Sigmoid colon (tissue), 6 donors: ENCODE measurements at regions not wholly inside any gene's neighbourhood (a gene's known extent, or its start where the extent isn't known, plus 50 kb on each side); places are given as distances from the start of the nearest gene placed in this dataset.
"Not testable (repeated sequence)": the region's sequence is repeated elsewhere in the genome, so short reads cannot be mapped to it uniquely, and the experiment has no call there.

Experiments
- DNase-seq: peaks from one replicate; pipeline ENCODE4 v3.0.0-alpha.2; 2019
- H3K27ac ChIP-seq, 4 donors: fragments of 200-600 bp; sonication (generic); one replicate each; pipeline ENCODE4 v1.5.1; 2016 to 2019; ENCODE audit warnings: mild to moderate bottlenecking in 1 of 4
- H3K27me3 ChIP-seq, 3 donors: fragments of 200-600 bp; sonication (generic); one replicate each; pipeline ENCODE4 v1.5.1; 2019; ENCODE audit warnings: mild to moderate bottlenecking in 1 of 3
- H3K36me3 ChIP-seq, 4 donors: fragments of 200-600 bp; sonication (generic); one replicate each; pipeline ENCODE4 v1.5.1; 2016 to 2019
- H3K4me1 ChIP-seq, 4 donors: fragments of 200-600 bp; sonication (generic); one replicate each; pipeline ENCODE4 v1.5.1; 2017 to 2019
- H3K4me3 ChIP-seq, 4 donors: fragments of 200-600 bp; sonication (generic); one replicate each; pipeline ENCODE4 v1.5.1; 2017 to 2019; ENCODE audit warnings: mild to moderate bottlenecking in 2 of 4, moderate library complexity in 1 of 4
- H3K9me3 ChIP-seq, 4 donors: fragments of 200-600 bp in 3 of 4; sonication (generic) in 3 of 4; one replicate each; pipeline versions ENCODE4 v1.5.1 to v1.6.1; 2013 to 2019
- EP300 ChIP-seq, 4 donors: sonication (generic); formaldehyde crosslinking; IDR thresholded peaks; one replicate each; pipeline ENCODE4 v1.6.1; 2017; ENCODE audit warnings: antibody characterized with exemption in 4 of 4
- POLR2A ChIP-seq, 2 donors: fragments of 450-650 bp; IDR thresholded peaks; one replicate each; pipeline ENCODE4 v1.6.1; 2016; ENCODE audit warnings: antibody characterized with exemption in 2 of 2, mild to moderate bottlenecking in 2 of 2, moderate library complexity in 2 of 2
- POLR2AphosphoS5 ChIP-seq, 4 donors: sonication (generic); formaldehyde crosslinking; IDR thresholded peaks; one replicate each; pipeline ENCODE4 v1.6.1; 2017; ENCODE audit warnings: antibody characterized with exemption in 4 of 4
- WGBS, 2 donors: extraction: QIAGEN DNeasy Blood & Tissue Kit; methylation state at CpG; one replicate each; pipeline ENCODE4 v1.1.7; 2013; 5-methylcytosine and 5-hydroxymethylcytosine counted together
- intact Hi-C: fragments of 100-400 bp; cut with DNase I; formaldehyde crosslinking; loops from one replicate; pipeline ENCODE4 v1.15.1; 2023
- TF ChIP-seq, protein P1 (sequence below), 4 experiments: fragments of 450-650 bp in 3 of 4; fragments of 200-600 bp in 1 of 4; IDR thresholded peaks; one replicate each; pipeline ENCODE4 v1.5.1; 2016 to 2019; ENCODE audit warnings: antibody characterized with exemption in 4 of 4, mild to moderate bottlenecking in 3 of 4, moderate library complexity in 2 of 4
- donor health status: healthy with polysubstance abuse.
- donor health status: healthy.

DNA sequence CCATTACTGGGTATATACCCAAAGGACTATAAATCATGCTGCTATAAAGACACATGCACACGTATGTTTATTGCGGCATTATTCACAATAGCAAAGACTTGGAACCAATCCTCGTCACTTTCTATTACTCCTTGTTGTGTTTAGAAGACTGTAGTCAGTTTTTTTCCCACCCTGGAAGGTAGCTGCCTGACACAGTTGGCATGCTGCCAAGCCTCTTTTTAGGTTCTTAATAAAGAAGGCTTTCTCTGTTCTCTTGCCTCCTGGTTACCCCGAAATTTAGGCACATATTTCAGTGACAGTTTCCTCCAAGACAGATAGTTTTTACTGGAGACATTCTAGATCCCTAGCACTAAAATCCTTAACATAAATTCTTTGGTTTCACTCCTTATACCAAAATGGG is 205.4 kb upstream of the PCSK5 start:
- TF ChIP-seq EP300 (IDR thresholded peaks at IDR 0.05) = no peak
- no peak for TF ChIP-seq POLR2AphosphoS5 (IDR thresholded peaks at IDR 0.05)
- TF ChIP-seq, protein P1, sequence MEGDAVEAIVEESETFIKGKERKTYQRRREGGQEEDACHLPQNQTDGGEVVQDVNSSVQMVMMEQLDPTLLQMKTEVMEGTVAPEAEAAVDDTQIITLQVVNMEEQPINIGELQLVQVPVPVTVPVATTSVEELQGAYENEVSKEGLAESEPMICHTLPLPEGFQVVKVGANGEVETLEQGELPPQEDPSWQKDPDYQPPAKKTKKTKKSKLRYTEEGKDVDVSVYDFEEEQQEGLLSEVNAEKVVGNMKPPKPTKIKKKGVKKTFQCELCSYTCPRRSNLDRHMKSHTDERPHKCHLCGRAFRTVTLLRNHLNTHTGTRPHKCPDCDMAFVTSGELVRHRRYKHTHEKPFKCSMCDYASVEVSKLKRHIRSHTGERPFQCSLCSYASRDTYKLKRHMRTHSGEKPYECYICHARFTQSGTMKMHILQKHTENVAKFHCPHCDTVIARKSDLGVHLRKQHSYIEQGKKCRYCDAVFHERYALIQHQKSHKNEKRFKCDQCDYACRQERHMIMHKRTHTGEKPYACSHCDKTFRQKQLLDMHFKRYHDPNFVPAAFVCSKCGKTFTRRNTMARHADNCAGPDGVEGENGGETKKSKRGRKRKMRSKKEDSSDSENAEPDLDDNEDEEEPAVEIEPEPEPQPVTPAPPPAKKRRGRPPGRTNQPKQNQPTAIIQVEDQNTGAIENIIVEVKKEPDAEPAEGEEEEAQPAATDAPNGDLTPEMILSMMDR (IDR thresholded peaks at IDR 0.05) = no peak
- TF ChIP-seq POLR2A (IDR thresholded peaks at IDR 0.05) = no peak
- H3K4me3 ChIP-seq = no peak overlapping the region
- no peaks in the 10 kb centered on the region for H3K4me1 ChIP-seq
- no peak overlapping the region for H3K27ac ChIP-seq
- WGBS, 2 donors = 23 to 59% methylated on average over 4 of the region's 4 CpGs
- intact Hi-C loops = no loop called here
- no peak for DNase-seq
- no peaks in the 10 kb centered on the region for H3K9me3 ChIP-seq
- no peaks in the 10 kb centered on the region for H3K27me3 ChIP-seq
- no peaks in the 10 kb centered on the region for H3K36me3 ChIP-seq

DNA sequence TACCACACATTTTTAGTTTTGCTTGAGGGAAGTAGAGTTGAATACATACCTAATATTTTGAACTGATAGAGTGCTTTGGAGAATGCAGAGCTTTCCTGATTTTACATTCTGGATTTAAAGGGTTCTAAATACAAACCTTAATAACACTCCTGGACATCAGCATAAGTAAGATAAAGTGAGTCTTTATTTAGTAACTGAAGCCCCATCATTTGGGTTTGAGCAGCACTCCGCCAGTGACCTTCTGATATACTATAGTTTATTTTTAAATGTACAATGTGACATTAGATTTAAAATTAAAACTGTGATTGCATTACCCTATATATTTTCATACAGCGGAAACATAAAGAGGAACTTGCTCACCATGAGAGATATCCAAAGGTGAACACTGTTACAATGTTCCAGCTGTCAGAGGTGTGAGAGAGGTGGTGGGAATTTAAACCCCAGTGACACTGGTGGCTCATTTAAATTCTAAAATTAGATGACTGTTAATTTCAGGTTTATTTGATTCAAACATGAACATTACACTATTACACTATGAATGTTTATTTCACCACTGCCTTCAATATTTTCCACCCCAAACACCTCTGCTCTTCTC is 203.0 kb upstream of the PCSK5 start:
- intact Hi-C loops = no loop called here
- WGBS, 2 donors = 62 to 85% methylated on average over 2 of the region's 2 CpGs
- no peaks in the 10 kb centered on the region for H3K4me1 ChIP-seq

DNA sequence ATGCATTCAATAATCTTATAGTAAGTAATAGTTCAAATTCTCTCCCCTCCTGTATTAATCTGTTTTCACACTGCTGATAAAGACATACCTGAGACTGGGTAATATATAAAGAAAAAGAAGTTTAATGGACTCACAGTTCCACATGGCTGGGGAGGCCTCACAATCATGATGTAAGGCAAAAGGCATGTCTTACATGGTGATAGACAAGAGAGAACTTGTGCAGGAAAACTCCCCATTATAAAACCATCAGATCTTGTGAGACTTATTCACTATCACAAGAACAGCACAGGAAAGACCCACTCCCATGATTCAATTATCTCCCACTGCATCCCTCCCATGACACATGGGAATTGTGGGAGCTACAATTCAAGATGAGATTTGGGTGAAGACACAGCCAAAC is 199.9 kb upstream of the PCSK5 start:
- intact Hi-C loops, H3K36me3 ChIP-seq, H3K4me3 ChIP-seq, H3K9me3 ChIP-seq, DNase-seq, H3K27ac ChIP-seq, H3K27me3 ChIP-seq, H3K4me1 ChIP-seq: not testable (repeated sequence)

More for the DNA sequence above, 203.0 kb upstream of the PCSK5 start:
- no peaks in the 10 kb centered on the region for H3K36me3 ChIP-seq
- no peaks in the 10 kb centered on the region for H3K27me3 ChIP-seq
- no peak for DNase-seq
- no peak overlapping the region for H3K27ac ChIP-seq
- no peaks in the 10 kb centered on the region for H3K9me3 ChIP-seq
- H3K4me3 ChIP-seq = no peak overlapping the region
- TF ChIP-seq, protein P1 (IDR thresholded peaks at IDR 0.05) = no peak
- TF ChIP-seq EP300 (IDR thresholded peaks at IDR 0.05) = no peak
- TF ChIP-seq POLR2A (IDR thresholded peaks at IDR 0.05) = no peak
- no peak for TF ChIP-seq POLR2AphosphoS5 (IDR thresholded peaks at IDR 0.05)

DNA sequence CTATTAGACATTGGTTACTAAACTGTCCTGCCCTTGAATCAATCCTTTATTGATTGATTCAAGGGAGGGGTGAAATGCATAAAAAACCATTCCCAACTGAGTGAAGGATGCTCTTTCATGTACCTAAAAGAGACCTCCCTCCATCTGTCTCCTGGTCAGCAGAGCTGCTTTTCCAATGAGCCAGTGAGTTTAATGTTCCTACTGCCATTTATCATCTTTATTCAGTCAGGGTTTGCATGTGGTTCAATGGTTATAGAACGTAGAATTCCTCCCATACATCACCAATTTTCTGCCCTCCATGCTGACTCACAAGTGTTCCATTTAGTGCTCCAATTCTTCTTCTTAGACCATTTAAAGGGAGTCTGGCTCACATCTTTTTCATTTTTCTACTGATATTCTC is 199.1 kb upstream of the PCSK5 start:
- H3K4me1 ChIP-seq = no peaks in the 10 kb centered on the region
- intact Hi-C loops = no loop called here
- no peaks in the 10 kb centered on the region for H3K9me3 ChIP-seq
- H3K4me3 ChIP-seq = no peak overlapping the region
- no peaks in the 10 kb centered on the region for H3K36me3 ChIP-seq
- DNase-seq = no peak
- H3K27me3 ChIP-seq = no peaks in the 10 kb centered on the region
- 97 to 100% methylated on average over 1 of the region's 1 CpG for WGBS, 2 donors
- H3K27ac ChIP-seq = no peak overlapping the region
- no peak for TF ChIP-seq POLR2A (IDR thresholded peaks at IDR 0.05)
- TF ChIP-seq, protein P1 (IDR thresholded peaks at IDR 0.05) = no peak
- TF ChIP-seq EP300 (IDR thresholded peaks at IDR 0.05) = no peak
- TF ChIP-seq POLR2AphosphoS5 (IDR thresholded peaks at IDR 0.05) = no peak

DNA sequence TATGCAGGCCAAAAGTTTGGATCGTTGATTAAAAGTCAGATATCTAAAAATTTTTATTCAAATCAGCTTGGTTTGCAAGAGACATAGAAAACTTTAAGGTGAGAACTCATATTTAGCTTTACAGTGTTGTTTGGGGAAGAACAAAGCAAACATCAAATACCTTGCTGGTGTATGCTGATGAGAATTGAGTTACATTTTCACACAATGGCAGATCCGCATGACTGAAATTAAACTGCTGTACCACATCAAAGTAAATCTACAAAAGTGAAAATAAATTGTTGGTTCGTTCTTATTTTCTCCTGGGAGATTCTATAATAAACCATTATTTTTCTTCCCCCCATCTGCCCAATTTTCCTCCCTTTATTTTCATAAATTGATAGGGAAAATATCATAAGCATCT is 198.2 kb upstream of the PCSK5 start:
- Histone ChIP-seq H3K27me3 (no peaks in the 10 kb centered on the region), H3K27ac (no peak overlapping the region), H3K36me3 (no peaks in the 10 kb centered on the region), H3K4me1 (no peaks in the 10 kb centered on the region), H3K9me3 (no peaks in the 10 kb centered on the region), H3K4me3 (no peak overlapping the region)
- WGBS, 2 donors = 56 to 74% methylated on average over 3 of the region's 3 CpGs
- DNase-seq = no peak
- no peak for TF ChIP-seq POLR2A (IDR thresholded peaks at IDR 0.05)
- TF ChIP-seq, protein P1 (IDR thresholded peaks at IDR 0.05) = no peak
- TF ChIP-seq EP300 (IDR thresholded peaks at IDR 0.05) = no peak
- no peak for TF ChIP-seq POLR2AphosphoS5 (IDR thresholded peaks at IDR 0.05)
- intact Hi-C loops = no loop called here
